Stimulated activated CD8-positive, alpha-beta memory T cell treated with anti-CD3 and anti-CD28 coated beads, Interleukin-4, amount 100 ng/mL, for 24 hours (primary cell): ENCODE measurements at regions not wholly inside any gene's neighbourhood (a gene's known extent, or its start where the extent isn't known, plus 50 kb on each side); places are given as distances from the start of the nearest gene placed in this dataset.
"Not testable (repeated sequence)": the region's sequence is repeated elsewhere in the genome, so short reads cannot be mapped to it uniquely, and the experiment has no call there.

Experiments
- DNase-seq: peaks from one replicate; pipeline ENCODE4 v3.0.0-alpha.2; 2020; ENCODE audit warnings: low read depth

GRCh38 chr1:2851918-2852317 lies 50.4 kb upstream of the TTC34 start:
- DNase-seq = not testable (repeated sequence)

GRCh38 chr1:2853711-2854110 lies 52.2 kb upstream of the TTC34 start:
- no peak for DNase-seq

GRCh38 chr1:2854151-2854550 lies 52.7 kb upstream of the TTC34 start:
- DNase-seq = no peak

GRCh38 chr1:2854611-2855010 lies 53.1 kb upstream of the TTC34 start:
- no peak for DNase-seq

- no peak for DNase-seq
Measured at GRCh38 chr1:2855206-2856065, 53.9 kb upstream of the TTC34 start.

GRCh38 chr1:2856066-2856390 lies 54.5 kb upstream of the TTC34 start:
- no peak for DNase-seq

- no peak for DNase-seq
Measured at GRCh38 chr1:2856676-2857375, 55.3 kb upstream of the TTC34 start.

GRCh38 chr1:2857521-2857920 lies 56.0 kb upstream of the TTC34 start:
- no peak for DNase-seq

GRCh38 chr1:2858676-2859075 lies 57.2 kb upstream of the TTC34 start:
- DNase-seq = no peak

- DNase-seq = no peak
Measured at GRCh38 chr1:2859219-2859880, 57.9 kb upstream of the TTC34 start.

- no peak for DNase-seq
Measured at GRCh38 chr1:2859881-2860430, 58.5 kb upstream of the TTC34 start.

- DNase-seq = no peak
Measured at GRCh38 chr1:2860476-2861142, 59.1 kb upstream of the TTC34 start.

- DNase-seq = no peak
Measured at GRCh38 chr1:2861143-2861987, 59.9 kb upstream of the TTC34 start.

- DNase-seq = no peak
Measured at GRCh38 chr1:2861988-2862813, 60.7 kb upstream of the TTC34 start.

- DNase-seq = no peak
Measured at GRCh38 chr1:2862814-2863647, 61.5 kb upstream of the TTC34 start.

GRCh38 chr1:2863648-2863963 lies 62.1 kb upstream of the TTC34 start:
- no peak for DNase-seq

- no peak for DNase-seq
Measured at GRCh38 chr1:2864203-2864905, 62.9 kb upstream of the TTC34 start.

GRCh38 chr1:2865000-2865399 lies 63.5 kb upstream of the TTC34 start:
- DNase-seq = no peak
